ENCODE measurements at regions not wholly inside any gene's neighbourhood (a gene's known extent, or its start where the extent isn't known, plus 50 kb on each side); places are given as distances from the start of the nearest gene placed in this dataset.

- no peak overlapping the region for H3T11ph ChIP-seq (ENCODE audit: low read length)
- Mint-ChIP-seq H3K36me3 (ENCODE audit: insufficient read depth in 1 of 3, low read depth in 3 of 3) (no peaks in the 10 kb centered on the region), H3K4me1 (peaks cover 32 to 33% of the 10 kb centered on the region in 2 experiments), H3K27ac (no peak overlapping the region), H3K27me3 (ENCODE audit: low read depth) (no peaks in the 10 kb centered on the region; the same call in 1 of the 2 replicates), H3K9me3 (no peaks in the 10 kb centered on the region), H3K4me3 (no peak overlapping the region)
- H4K8ac ChIP-seq (replicated peaks; ENCODE audit: insufficient read length, low read depth, low read length), result no peak overlapping the region
- H4K91ac ChIP-seq (ENCODE audit: insufficient read length, low read depth, low read length), result no peak overlapping the region
- H2BK120ac ChIP-seq (ENCODE audit: low read depth, low read length, poor library complexity, severe bottlenecking), result no peak overlapping the region
- no peak overlapping the region for H2BK5ac ChIP-seq (ENCODE audit: insufficient read length, low read length)
- no peaks in the 10 kb centered on the region for H4K20me1 ChIP-seq (ENCODE audit: control insufficient read depth, insufficient read depth, insufficient read length)
- no peak for DNase-seq
- H3K79me2 ChIP-seq (ENCODE audit: insufficient read depth, low read length), result no peaks in the 10 kb centered on the region
- H3K4me1 ChIP-seq (ENCODE audit: insufficient read depth, low read length), result peaks cover 10% of the 10 kb centered on the region; the same call in 1 of the 2 replicates
- H3K4me2 ChIP-seq (ENCODE audit: insufficient read depth, insufficient read length, low read length), result no peak overlapping the region
- H3K14ac ChIP-seq (ENCODE audit: insufficient read depth, low read length), result no peak overlapping the region
- H3K23ac ChIP-seq (ENCODE audit: insufficient read length, low read depth, low read length), result no peak overlapping the region
- no peak overlapping the region for H3K4ac ChIP-seq (ENCODE audit: low read depth, low read length)
- H2AFZ ChIP-seq (ENCODE audit: low read length), result no peak overlapping the region
- WGBS (ENCODE audit: extremely low coverage, insufficient read length, low lambda C conversion rate), result no CpG with 5 or more reads among the region's 2 CpGs
- no peak overlapping the region for H2BK20ac ChIP-seq (ENCODE audit: low read depth, low read length, poor library complexity, severe bottlenecking)
- no peak overlapping the region for H2BK15ac ChIP-seq (ENCODE audit: low read depth, low read length)
- H3K56ac ChIP-seq (ENCODE audit: insufficient read length, low read depth, low read length), result no peak overlapping the region
- no peak overlapping the region for H3K18ac ChIP-seq (ENCODE audit: insufficient read length, low read depth, low read length)
- no peak overlapping the region for H2BK12ac ChIP-seq (ENCODE audit: insufficient read length, low read depth, low read length)
- H3K27ac ChIP-seq (ENCODE audit: insufficient read length, low read depth, low read length), result no peak overlapping the region
- no peak overlapping the region for H4K5ac ChIP-seq (ENCODE audit: insufficient read length, low read depth, low read length)
- no peaks in the 10 kb centered on the region for H3K9me3 ChIP-seq (ENCODE audit: control insufficient read depth, low read depth, low read length)
- no peaks in the 10 kb centered on the region for H3K79me1 ChIP-seq (ENCODE audit: insufficient read depth, low read depth, low read length, poor library complexity, severe bottlenecking)
- no peak overlapping the region for H3K9ac ChIP-seq (ENCODE audit: extremely low read depth, insufficient read length, low read length)
- no peaks in the 10 kb centered on the region for H3K27me3 ChIP-seq (ENCODE audit: insufficient read depth, low read length)
- no peak overlapping the region for H2AK5ac ChIP-seq (ENCODE audit: insufficient read length, low read length)
- no peaks in the 10 kb centered on the region for H3K23me2 ChIP-seq (ENCODE audit: insufficient read length, low read depth, low read length, poor library complexity, severe bottlenecking)
- TF ChIP-seq CTCF (conservative IDR thresholded peaks at IDR 0.05), result no peak
Observed at GRCh38 chr10:4212111-4212630, 427.2 kb upstream of the KLF6 start.
